ENCODE measurements at regions not wholly inside any gene's neighbourhood (a gene's known extent, or its start where the extent isn't known, plus 50 kb on each side); places are given as distances from the start of the nearest gene placed in this dataset.

DNA sequence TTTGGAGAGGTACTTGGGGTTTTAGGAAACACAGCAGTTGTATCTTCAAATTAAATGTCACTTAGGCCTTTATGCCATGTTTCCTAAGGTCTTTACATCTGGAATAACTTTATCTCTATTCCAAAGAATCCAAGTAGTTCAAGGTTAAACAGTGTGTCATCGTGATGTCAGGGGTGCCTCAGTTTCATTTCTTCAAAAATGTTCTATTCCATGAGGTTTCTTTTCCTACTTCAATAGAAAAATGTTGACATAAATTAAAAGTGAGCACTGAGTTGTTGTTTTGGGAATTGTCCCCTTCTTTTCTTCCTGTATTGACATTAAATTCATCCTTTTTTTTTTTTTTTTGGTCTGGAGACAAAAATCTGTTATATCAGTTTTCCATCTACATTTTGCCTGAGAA lies 160.6 kb upstream of the C21orf91 start:
- TF ChIP-seq, protein P1, sequence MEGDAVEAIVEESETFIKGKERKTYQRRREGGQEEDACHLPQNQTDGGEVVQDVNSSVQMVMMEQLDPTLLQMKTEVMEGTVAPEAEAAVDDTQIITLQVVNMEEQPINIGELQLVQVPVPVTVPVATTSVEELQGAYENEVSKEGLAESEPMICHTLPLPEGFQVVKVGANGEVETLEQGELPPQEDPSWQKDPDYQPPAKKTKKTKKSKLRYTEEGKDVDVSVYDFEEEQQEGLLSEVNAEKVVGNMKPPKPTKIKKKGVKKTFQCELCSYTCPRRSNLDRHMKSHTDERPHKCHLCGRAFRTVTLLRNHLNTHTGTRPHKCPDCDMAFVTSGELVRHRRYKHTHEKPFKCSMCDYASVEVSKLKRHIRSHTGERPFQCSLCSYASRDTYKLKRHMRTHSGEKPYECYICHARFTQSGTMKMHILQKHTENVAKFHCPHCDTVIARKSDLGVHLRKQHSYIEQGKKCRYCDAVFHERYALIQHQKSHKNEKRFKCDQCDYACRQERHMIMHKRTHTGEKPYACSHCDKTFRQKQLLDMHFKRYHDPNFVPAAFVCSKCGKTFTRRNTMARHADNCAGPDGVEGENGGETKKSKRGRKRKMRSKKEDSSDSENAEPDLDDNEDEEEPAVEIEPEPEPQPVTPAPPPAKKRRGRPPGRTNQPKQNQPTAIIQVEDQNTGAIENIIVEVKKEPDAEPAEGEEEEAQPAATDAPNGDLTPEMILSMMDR (IDR thresholded peaks at IDR 0.05; ENCODE audit: insufficient read depth, low read length, severe bottlenecking): no peak
- no peaks in the 10 kb centered on the region for H3K27me3 ChIP-seq (ENCODE audit: control insufficient read depth, insufficient read depth, low read length)
- no peak overlapping the region for H3K4me3 ChIP-seq (ENCODE audit: low read depth, low read length)
- DNase-seq (ENCODE audit: low read depth) (no peak), FAIRE-seq (no peak)
- no peaks in the 10 kb centered on the region for H3K36me3 ChIP-seq (ENCODE audit: control insufficient read depth, insufficient read depth, low read length)

DNA sequence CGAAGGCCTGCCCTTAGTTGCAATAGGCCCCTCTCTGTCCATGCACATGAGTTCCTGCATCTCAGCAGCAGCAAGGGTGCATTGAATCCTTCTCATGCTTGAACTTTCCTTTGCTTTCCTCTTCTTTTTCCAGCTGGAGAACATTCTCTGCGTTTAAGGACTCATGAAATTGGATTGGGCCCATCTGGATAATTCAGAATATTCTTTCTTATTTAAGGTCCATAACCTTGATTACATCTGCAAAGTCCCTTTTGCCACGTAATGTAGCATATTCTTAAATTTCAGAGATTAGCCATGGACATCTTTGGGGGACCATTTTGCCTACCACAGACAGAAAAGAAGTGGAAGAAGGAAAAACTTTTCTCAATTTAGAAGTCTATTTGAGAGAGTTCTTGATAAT lies 159.7 kb upstream of the C21orf91 start:
- Histone ChIP-seq H3K4me3 (ENCODE audit: low read depth, low read length) (no peak overlapping the region), H3K27me3 (ENCODE audit: control insufficient read depth, insufficient read depth, low read length) (no peaks in the 10 kb centered on the region), H3K36me3 (ENCODE audit: control insufficient read depth, insufficient read depth, low read length) (no peaks in the 10 kb centered on the region)
- FAIRE-seq: no peak
- no peak for DNase-seq (ENCODE audit: low read depth)
- TF ChIP-seq, protein P1 (IDR thresholded peaks at IDR 0.05; ENCODE audit: insufficient read depth, low read length, severe bottlenecking): no peak

DNA sequence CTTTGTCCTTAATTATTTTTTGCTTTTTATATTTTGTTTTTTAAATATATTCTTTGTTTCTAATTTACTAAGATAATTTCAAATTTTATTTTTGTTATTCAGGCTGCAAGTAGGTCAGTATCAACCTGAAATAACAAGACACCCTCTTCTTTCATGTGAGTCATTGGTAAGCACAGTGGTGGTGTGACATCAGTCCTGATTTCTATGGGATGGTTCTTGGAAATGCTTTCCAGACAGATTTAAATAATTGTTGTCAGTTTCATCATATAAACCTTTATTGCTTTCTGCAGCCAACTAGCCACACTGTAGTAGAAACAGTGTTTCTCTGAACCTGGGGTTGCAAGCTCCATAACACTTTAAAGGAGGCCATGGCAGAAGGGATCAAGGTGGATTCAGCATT lies 157.5 kb upstream of the C21orf91 start:
- no peak for DNase-seq (ENCODE audit: low read depth)
- TF ChIP-seq, protein P1 (IDR thresholded peaks at IDR 0.05; ENCODE audit: insufficient read depth, low read length, severe bottlenecking): no peak
- Histone ChIP-seq H3K4me3 (ENCODE audit: low read depth, low read length) (no peak overlapping the region), H3K27me3 (ENCODE audit: control insufficient read depth, insufficient read depth, low read length) (no peaks in the 10 kb centered on the region), H3K36me3 (ENCODE audit: control insufficient read depth, insufficient read depth, low read length) (no peaks in the 10 kb centered on the region)
- no peak for FAIRE-seq

DNA sequence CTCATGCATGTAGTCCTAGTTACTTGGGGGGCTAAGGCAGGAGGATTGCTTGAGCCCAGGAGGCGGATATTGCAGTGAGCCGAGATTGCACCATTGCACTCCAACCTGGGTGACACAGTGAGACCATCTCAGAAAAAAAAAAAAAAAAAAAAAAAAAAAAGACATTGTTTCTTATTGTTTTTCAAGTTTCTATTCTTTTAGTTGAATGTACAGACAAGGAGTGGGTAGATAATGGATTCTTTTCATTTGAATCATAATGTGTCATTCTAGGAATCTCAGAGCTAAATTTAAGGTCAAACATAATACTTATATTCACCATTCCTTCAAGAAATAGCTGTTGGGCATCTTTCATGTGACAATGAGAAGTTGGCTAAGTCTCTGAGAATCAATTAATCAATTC lies 157.0 kb upstream of the C21orf91 start:
- DNase-seq (ENCODE audit: low read depth): no peak
- Histone ChIP-seq H3K27me3 (ENCODE audit: control insufficient read depth, insufficient read depth, low read length) (no peaks in the 10 kb centered on the region), H3K4me3 (ENCODE audit: low read depth, low read length) (no peak overlapping the region), H3K36me3 (ENCODE audit: control insufficient read depth, insufficient read depth, low read length) (no peaks in the 10 kb centered on the region)
- FAIRE-seq: no peak
- TF ChIP-seq, protein P1 (IDR thresholded peaks at IDR 0.05; ENCODE audit: insufficient read depth, low read length, severe bottlenecking): no peak

DNA sequence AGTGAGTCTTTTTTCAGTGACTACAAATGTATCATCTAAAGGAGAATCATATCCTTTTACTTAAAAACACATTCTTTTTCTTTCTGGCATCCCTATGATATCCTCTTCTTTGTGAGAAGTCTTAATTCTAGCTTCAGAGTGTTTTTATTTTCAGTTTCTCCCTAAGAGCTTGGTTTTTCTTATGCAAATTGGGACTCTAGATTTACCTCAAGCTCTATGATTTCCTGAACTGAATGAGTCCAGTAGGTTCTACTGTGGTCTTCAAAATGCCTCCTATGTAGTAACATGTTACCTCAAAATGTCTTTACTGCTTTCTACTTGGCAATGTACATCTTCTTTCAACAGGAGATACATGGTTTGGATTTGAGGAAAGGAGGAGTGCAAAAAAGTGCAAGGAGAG lies 148.2 kb upstream of the C21orf91 start:
- Histone ChIP-seq H3K36me3 (ENCODE audit: control insufficient read depth, insufficient read depth, low read length) (no peaks in the 10 kb centered on the region), H3K27me3 (ENCODE audit: control insufficient read depth, insufficient read depth, low read length) (no peaks in the 10 kb centered on the region), H3K4me3 (ENCODE audit: low read depth, low read length) (no peak overlapping the region)
- no peak for FAIRE-seq
- TF ChIP-seq, protein P1 (IDR thresholded peaks at IDR 0.05; ENCODE audit: insufficient read depth, low read length, severe bottlenecking): no peak
- DNase-seq (ENCODE audit: low read depth): no peak

DNA sequence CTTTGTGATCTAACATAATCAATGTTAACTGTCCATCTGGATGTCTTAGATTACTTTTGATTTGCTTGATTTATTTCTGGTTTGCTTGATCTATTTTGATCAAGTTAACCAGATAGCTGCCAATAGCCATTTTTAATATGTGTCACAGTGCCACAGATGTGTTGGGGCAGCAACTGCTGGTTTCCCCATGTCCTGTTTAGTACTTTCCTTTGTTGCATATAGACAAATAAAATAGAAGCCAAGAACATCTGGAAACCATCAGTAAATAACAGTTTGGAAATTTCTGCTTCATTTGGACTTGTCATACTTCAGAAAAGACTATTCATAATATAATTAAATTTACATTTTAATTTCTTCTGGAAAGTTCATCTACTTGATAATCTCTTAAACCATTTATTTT lies 145.6 kb upstream of the C21orf91 start:
- no peak overlapping the region for H3K4me3 ChIP-seq (ENCODE audit: low read depth, low read length)
- TF ChIP-seq, protein P1 (IDR thresholded peaks at IDR 0.05; ENCODE audit: insufficient read depth, low read length, severe bottlenecking): no peak
- DNase-seq (ENCODE audit: low read depth) (no peak), FAIRE-seq (no peak)
- H3K36me3 ChIP-seq (ENCODE audit: control insufficient read depth, insufficient read depth, low read length): no peaks in the 10 kb centered on the region
- no peaks in the 10 kb centered on the region for H3K27me3 ChIP-seq (ENCODE audit: control insufficient read depth, insufficient read depth, low read length)
